KMS-11 (cell line): ENCODE measurements at regions not wholly inside any gene's neighbourhood (a gene's known extent, or its start where the extent isn't known, plus 50 kb on each side); places are given as distances from the start of the nearest gene placed in this dataset.

Source experiments
- H2AFZ ChIP-seq: fragments of 200-600 bp; sonication (generic); 2 replicates; pipeline ENCODE4 v1.6.1; 2016; ENCODE audit warnings: antibody characterized with exemption, mixed run types, low read depth
- H3K27ac ChIP-seq: fragments of 200-600 bp; sonication (generic); 2 replicates; pipeline ENCODE4 v1.6.1; 2016; ENCODE audit warnings: mild to moderate bottlenecking, mixed run types
- H3K27me3 ChIP-seq: fragments of 200-600 bp; sonication (generic); 2 replicates; pipeline ENCODE4 v1.6.1; 2017; ENCODE audit warnings: mild to moderate bottlenecking, low read depth, mixed run types, moderate library complexity; ENCODE audit not compliant: insufficient read depth
- H3K36me3 ChIP-seq: fragments of 200-600 bp; sonication (generic); 2 replicates; pipeline ENCODE4 v1.6.1; 2017; ENCODE audit warnings: mild to moderate bottlenecking, mixed run types; ENCODE audit not compliant: insufficient read depth
- H3K4me1 ChIP-seq: fragments of 200-600 bp; sonication (generic); 2 replicates; pipeline ENCODE4 v1.6.1; 2016; ENCODE audit warnings: mild to moderate bottlenecking, low read depth, mixed run types; ENCODE audit not compliant: poor library complexity, severe bottlenecking
- H3K4me2 ChIP-seq: fragments of 200-600 bp; sonication (generic); 2 replicates; pipeline ENCODE4 v1.7.0; 2016; ENCODE audit warnings: mild to moderate bottlenecking, mixed run types
- H3K4me3 ChIP-seq: fragments of 200-600 bp; sonication (generic); IDR thresholded peaks from 2 replicates; pipeline ENCODE4 v1.6.1; 2017; ENCODE audit warnings: low read depth, low read length, mixed read lengths; ENCODE audit not compliant: insufficient read depth
- H3K79me2 ChIP-seq: fragments of 200-600 bp; sonication (generic); 2 replicates; pipeline ENCODE4 v1.6.1; 2016; ENCODE audit warnings: low read depth, mixed run types; ENCODE audit not compliant: insufficient read depth
- H3K9ac ChIP-seq: fragments of 200-600 bp; sonication (generic); 2 replicates; pipeline ENCODE4 v1.6.1; 2016; ENCODE audit warnings: mild to moderate bottlenecking, mixed run types
- H4K20me1 ChIP-seq: fragments of 200-600 bp; sonication (generic); 2 replicates; pipeline ENCODE4 v1.6.1; 2016; ENCODE audit warnings: mild to moderate bottlenecking, mixed run types; ENCODE audit not compliant: insufficient read depth
- CTCF ChIP-seq: fragments of 200-600 bp; sonication (generic); conservative IDR thresholded peaks from 2 replicates; pipeline ENCODE4 v1.6.1; 2017; ENCODE audit warnings: low read depth, mild to moderate bottlenecking, antibody characterized with exemption, low read length, moderate library complexity, mixed read lengths

- Histone ChIP-seq H3K27me3 (no peaks in the 10 kb centered on the region), H3K4me2 (no peak overlapping the region), H3K9ac (no peak overlapping the region), H3K36me3 (no peaks in the 10 kb centered on the region), H3K27ac (no peak overlapping the region), H4K20me1 (no peaks in the 10 kb centered on the region), H3K4me3 (no peak overlapping the region), H2AFZ (no peak overlapping the region), H3K4me1 (no peaks in the 10 kb centered on the region), H3K79me2 (no peaks in the 10 kb centered on the region)
- no peak for TF ChIP-seq CTCF
These were observed 235.0 kb downstream of the ZIC5 start for GRCh38 chr13:99736541-99736940.

GRCh38 chr13:99734013-99734693 is 232.9 kb downstream of the TM9SF2 start:
- Histone ChIP-seq H3K9ac (no peak overlapping the region), H3K36me3 (no peaks in the 10 kb centered on the region), H4K20me1 (no peaks in the 10 kb centered on the region)

DNA sequence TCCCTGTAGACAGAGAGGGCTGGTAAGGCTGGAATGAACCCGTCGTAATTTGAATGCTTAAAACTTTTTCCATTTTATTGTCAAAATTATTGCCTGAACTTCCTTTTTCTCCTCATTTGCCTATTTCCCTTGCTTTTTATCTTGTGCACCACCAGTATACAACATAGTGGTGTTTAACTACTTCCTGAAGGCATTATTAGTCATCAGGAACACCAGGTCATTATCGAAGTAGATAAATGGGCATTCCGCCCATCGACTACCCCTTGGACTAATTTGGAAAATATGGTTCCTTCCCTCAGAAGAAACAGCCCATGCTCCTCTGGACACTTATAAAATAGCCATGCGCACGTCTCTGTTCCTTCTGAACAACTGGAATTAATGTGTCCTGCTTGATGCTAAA is 232.1 kb downstream of the TM9SF2 start:
- no peak overlapping the region for H3K4me2 ChIP-seq
- H3K4me1 ChIP-seq, result no peaks in the 10 kb centered on the region
- H3K4me3 ChIP-seq, result no peak overlapping the region
- no peaks in the 10 kb centered on the region for H3K27me3 ChIP-seq
- no peaks in the 10 kb centered on the region for H3K36me3 ChIP-seq
- TF ChIP-seq CTCF, result no peak
- H4K20me1 ChIP-seq, result no peaks in the 10 kb centered on the region
- no peaks in the 10 kb centered on the region for H3K79me2 ChIP-seq
- H3K9ac ChIP-seq, result no peak overlapping the region
- H2AFZ ChIP-seq, result no peak overlapping the region
- no peak overlapping the region for H3K27ac ChIP-seq

More at GRCh38 chr13:99734013-99734693, 232.9 kb downstream of the TM9SF2 start:
- H2AFZ ChIP-seq, result no peak overlapping the region
- H3K27ac ChIP-seq, result no peak overlapping the region
- H3K4me1 ChIP-seq, result no peaks in the 10 kb centered on the region
- no peak for TF ChIP-seq CTCF
- H3K79me2 ChIP-seq, result no peaks in the 10 kb centered on the region
- no peaks in the 10 kb centered on the region for H3K27me3 ChIP-seq
- no peak overlapping the region for H3K4me2 ChIP-seq
- H3K4me3 ChIP-seq, result no peak overlapping the region

DNA sequence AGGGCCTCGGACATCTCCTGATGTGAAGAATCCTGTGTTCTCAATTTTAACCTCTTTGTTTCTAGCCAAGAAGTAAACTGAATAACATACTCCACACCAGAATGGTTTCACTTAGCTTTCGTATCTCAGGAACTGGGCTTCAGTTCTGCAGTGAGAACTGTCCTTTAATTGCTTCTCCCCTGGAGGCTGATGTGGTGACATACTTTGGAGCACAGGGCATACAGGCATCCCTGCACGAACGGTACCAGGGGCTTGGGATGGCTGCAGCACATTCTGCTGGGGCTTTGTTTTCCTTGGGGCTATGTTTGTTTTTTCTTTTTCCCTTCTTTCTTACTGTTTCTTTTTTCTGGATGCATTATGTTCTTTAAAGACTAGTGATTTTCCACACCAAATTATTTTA is 230.5 kb downstream of the TM9SF2 start:
- no peak overlapping the region for H3K4me2 ChIP-seq
- no peak overlapping the region for H3K4me3 ChIP-seq
- H3K36me3 ChIP-seq, result no peaks in the 10 kb centered on the region
- H3K27me3 ChIP-seq, result no peaks in the 10 kb centered on the region
- H3K4me1 ChIP-seq, result no peaks in the 10 kb centered on the region
- H4K20me1 ChIP-seq, result no peaks in the 10 kb centered on the region
- no peak for TF ChIP-seq CTCF
- H3K9ac ChIP-seq, result no peak overlapping the region
- H3K79me2 ChIP-seq, result no peaks in the 10 kb centered on the region
- H2AFZ ChIP-seq, result no peak overlapping the region
- no peak overlapping the region for H3K27ac ChIP-seq
